GM12873 (cell line): ENCODE measurements at regions not wholly inside any gene's neighbourhood (a gene's known extent, or its start where the extent isn't known, plus 50 kb on each side); places are given as distances from the start of the nearest gene placed in this dataset.

Experiments used
- TF ChIP-seq, protein P1 (sequence below): IDR thresholded peaks from 2 replicates; pipeline ENCODE4 v1.5.1; 2012; ENCODE audit warnings: low read depth, mild to moderate bottlenecking, moderate library complexity, low read length, control low read depth; ENCODE audit not compliant: insufficient read depth; ENCODE audit errors: missing control alignments

DNA sequence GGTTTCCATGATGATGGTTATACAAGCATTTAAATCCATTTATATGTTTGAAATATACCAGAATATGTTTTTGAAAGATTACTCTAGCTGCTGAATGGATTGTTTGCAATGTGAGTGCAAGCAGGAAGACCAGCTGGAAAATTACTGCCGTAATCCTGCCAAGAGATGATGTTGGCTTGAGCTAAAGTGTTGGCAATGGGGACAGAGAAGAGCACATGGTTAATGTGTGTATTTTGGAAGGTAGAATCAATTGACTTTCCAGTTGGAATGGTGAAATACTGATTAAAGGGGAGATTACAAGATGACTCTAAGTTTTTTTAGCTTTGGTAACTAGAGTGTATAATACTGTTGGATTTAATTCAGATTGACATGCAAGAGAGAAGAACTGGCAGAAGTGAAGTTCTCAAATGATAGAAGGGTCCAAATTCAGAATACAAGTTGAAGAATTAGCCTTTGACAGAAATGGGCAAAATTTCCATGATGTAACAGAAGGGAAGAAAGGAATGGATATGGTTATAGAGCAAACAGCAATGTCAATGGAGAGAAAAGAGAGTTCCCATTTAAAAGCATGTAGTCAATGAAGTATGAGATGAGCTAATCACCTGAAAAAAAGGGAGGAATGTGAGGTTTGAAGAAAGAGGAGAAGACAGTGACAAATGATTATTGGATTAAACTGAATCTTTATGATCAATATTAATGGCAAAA lies 422.0 kb downstream of the CDC14C start:
- TF ChIP-seq, protein P1, sequence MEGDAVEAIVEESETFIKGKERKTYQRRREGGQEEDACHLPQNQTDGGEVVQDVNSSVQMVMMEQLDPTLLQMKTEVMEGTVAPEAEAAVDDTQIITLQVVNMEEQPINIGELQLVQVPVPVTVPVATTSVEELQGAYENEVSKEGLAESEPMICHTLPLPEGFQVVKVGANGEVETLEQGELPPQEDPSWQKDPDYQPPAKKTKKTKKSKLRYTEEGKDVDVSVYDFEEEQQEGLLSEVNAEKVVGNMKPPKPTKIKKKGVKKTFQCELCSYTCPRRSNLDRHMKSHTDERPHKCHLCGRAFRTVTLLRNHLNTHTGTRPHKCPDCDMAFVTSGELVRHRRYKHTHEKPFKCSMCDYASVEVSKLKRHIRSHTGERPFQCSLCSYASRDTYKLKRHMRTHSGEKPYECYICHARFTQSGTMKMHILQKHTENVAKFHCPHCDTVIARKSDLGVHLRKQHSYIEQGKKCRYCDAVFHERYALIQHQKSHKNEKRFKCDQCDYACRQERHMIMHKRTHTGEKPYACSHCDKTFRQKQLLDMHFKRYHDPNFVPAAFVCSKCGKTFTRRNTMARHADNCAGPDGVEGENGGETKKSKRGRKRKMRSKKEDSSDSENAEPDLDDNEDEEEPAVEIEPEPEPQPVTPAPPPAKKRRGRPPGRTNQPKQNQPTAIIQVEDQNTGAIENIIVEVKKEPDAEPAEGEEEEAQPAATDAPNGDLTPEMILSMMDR: no peak

DNA sequence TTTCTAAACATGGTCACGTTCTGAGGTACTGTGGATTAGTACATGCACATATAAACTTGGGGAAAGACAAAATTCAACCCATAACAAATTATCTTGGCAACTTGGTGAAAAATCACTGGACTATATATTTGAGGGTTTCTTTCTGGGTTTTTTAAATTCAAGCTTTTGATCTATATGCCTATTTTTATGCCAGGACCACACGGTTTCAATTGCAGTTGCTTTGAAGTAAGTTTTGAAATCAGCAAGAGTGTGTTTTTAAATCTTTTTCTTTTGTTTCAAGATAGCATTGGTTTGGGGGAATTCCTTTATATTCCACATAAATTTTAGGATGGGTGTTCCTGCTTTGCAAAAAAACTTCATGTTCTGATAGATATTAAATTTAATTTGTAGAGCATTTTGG lies 406.4 kb upstream of the VWC2 start:
- TF ChIP-seq, protein P1: no peak

DNA sequence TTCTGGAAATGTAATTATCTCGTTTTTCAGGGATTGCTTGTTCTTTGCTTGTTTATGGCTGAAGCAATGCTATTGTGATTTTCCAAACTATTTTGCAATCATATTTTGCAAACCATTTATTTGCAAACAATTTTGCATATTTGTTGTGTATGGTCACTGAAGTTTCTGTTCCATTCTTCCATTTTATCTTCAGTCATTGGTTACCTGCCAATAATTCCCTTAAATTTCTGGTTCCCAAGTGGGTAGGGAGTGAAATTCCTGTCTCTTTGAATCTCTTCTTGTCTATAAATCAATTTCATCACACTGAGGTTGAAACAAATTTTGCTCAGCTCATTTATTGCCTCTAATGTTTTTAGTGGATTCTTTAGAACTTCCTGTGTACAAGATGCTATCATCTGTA lies 401.7 kb upstream of the VWC2 start:
- TF ChIP-seq, protein P1: no peak

DNA sequence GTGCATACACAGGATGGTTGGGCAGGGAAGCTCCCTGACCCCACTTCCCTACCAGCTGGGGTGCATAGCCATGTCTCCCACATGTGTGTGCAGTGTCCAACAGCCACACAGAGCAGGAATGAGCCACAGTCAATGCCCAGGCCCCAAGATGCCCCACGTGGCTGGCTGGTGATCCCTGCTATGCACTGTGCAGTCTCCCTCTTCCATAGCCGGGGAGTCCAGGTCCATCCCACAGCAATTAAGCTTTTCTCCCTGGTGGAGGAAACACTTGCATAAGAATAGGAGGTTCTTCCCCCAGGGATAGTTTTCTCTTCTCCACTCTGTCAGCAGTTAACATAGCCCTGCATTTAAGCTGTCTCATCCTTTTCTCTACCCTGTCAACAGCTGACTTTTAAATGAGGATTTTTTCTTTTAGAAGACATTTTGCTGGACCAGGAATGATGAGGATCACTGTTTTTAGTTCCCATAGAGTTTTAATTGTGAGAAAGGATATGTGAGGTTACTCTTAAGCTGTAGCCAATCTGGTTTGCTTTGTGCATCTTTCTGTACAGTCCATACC lies 396.5 kb upstream of the VWC2 start:
- TF ChIP-seq, protein P1: no peak

DNA sequence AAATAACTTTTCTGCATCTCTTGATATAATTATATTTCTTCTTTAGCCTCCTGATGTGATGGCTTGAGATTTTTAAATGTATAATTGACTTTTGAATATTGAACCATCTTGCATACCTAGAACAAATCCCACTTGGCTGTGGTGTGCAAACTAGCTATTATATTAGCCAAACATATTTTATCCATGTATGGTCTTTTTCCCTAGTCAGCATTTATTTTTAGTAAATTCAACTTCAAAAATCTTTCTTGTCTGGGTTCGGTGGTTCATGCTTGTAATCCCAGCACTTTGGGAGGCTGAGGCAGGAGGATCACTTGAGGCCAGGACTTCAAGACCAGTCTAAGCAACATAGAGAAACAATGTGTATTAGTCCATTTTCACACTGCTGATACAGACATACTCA lies 386.6 kb upstream of the VWC2 start:
- TF ChIP-seq, protein P1: no peak

DNA sequence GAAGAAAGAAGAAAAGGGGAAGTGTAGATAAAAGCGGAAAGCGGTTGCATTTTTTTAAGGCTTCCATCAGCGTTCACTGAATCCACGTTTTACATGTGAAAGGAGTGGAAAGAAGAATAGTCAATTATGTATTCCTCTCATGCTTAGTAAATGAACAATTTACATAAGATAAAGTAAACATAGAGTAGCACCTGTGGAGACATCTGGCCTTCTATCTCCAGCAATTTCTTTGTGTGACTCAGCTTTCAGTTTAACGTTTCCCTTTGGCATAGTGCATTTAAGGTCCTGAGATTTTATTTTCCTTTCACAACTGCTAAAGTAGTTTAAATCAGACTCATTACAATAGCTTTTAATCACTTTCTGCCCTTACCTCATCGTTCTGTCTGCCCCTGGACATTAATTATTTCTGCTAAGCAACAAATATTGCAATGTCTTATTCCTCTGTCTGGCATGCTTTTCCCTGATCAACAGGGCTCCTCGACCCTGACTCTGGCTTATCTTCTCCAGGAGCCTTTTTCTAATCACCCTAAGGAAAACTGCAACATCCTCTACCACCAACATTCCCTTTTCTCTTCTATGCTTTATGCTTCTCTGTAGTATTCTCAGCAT lies 383.5 kb upstream of the VWC2 start:
- TF ChIP-seq, protein P1: no peak

DNA sequence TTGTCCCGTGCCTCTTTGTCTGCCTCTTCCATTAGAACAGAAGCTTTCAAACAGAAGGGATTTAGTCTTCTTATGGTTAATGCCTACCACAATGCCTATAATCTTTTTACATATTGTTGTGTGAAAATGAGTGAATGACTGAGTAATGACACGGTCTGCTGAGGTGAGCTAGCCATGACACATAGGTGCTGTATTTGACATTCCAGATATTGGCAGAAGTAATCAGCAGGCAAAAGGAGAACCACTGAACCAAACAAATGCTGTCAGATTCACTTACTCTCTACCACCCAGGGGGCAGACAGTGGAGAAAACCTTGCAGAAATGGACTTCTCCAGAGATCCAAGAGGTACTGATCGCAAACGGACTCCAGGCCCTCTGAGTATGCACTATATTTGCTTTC lies 377.2 kb upstream of the VWC2 start:
- TF ChIP-seq, protein P1: no peak
